NCI-H1105 treated with DMSO at 0.1 percent for 48 hours (cell line): ENCODE measurements at regions not wholly inside any gene's neighbourhood (a gene's known extent, or its start where the extent isn't known, plus 50 kb on each side); places are given as distances from the start of the nearest gene placed in this dataset.
"Not testable (repeated sequence)": the region's sequence is repeated elsewhere in the genome, so short reads cannot be mapped to it uniquely, and the experiment has no call there.

ENCODE experiments used
- DNase-seq: peaks from one replicate; lab custom pipeline; 2025; lab: John Stamatoyannopoulos, UW

GRCh38 chr13:65387743-65388347 lies 1842.3 kb downstream of the PCDH9 start:
- no peak for DNase-seq

- DNase-seq: peak; percentile 47
Measured at GRCh38 chr13:65378943-65379519, 1851.1 kb downstream of the PCDH9 start.

GRCh38 chr13:65378484-65378883 lies 1851.7 kb downstream of the PCDH9 start:
- DNase-seq: no peak

GRCh38 chr13:65368832-65369231 lies 1861.3 kb downstream of the PCDH9 start:
- DNase-seq: no peak

GRCh38 chr13:65353951-65354350 lies 1876.2 kb downstream of the PCDH9 start:
- DNase-seq: no peak

GRCh38 chr13:65353150-65353549 lies 1877.0 kb downstream of the PCDH9 start:
- DNase-seq: not testable (repeated sequence)

- DNase-seq: no peak
Measured at GRCh38 chr13:65347420-65348030, 1882.6 kb downstream of the PCDH9 start.

GRCh38 chr13:65343898-65344663 lies 1886.1 kb downstream of the PCDH9 start:
- DNase-seq: no peak

GRCh38 chr13:65342541-65343337 lies 1887.4 kb downstream of the PCDH9 start:
- DNase-seq: no peak

- no peak for DNase-seq
Measured at GRCh38 chr13:65339241-65339640, 1890.9 kb downstream of the PCDH9 start.

GRCh38 chr13:65336916-65337315 lies 1893.2 kb downstream of the PCDH9 start:
- DNase-seq: no peak

- DNase-seq: no peak
Measured at GRCh38 chr13:65336087-65336749, 1893.9 kb downstream of the PCDH9 start.

- no peak for DNase-seq
Measured at GRCh38 chr13:65330691-65331090, 1899.4 kb downstream of the PCDH9 start.

- DNase-seq: no peak
Measured at GRCh38 chr13:65330287-65330686, 1899.8 kb downstream of the PCDH9 start.

- not testable (repeated sequence) for DNase-seq
Measured at GRCh38 chr13:65323192-65323591, 1906.9 kb downstream of the PCDH9 start.

- DNase-seq: not testable (repeated sequence)
Measured at GRCh38 chr13:65321423-65321822, 1908.7 kb downstream of the PCDH9 start.

- DNase-seq: no peak
Measured at GRCh38 chr13:65314008-65314407, 1916.1 kb downstream of the PCDH9 start.

GRCh38 chr13:65310663-65311328 lies 1919.3 kb downstream of the PCDH9 start:
- no peak for DNase-seq

- DNase-seq: no peak
Measured at GRCh38 chr13:65309906-65310305, 1920.2 kb downstream of the PCDH9 start.

GRCh38 chr13:65308729-65309128 lies 1921.4 kb downstream of the PCDH9 start:
- DNase-seq: not testable (repeated sequence)

GRCh38 chr13:65307056-65307455 lies 1923.1 kb downstream of the PCDH9 start:
- no peak for DNase-seq
